ENCODE measurements at regions not wholly inside any gene's neighbourhood (a gene's known extent, or its start where the extent isn't known, plus 50 kb on each side); places are given as distances from the start of the nearest gene placed in this dataset.

GRCh38 chr5:4212071-4212739, 616.6 kb downstream of the IRX1 start:
- H3K9me3 ChIP-seq (ENCODE audit: control insufficient read depth, low read depth, low read length) = peaks cover 6% of the 10 kb centered on the region
- no peak overlapping the region for H3K27ac ChIP-seq (ENCODE audit: low read length)
- H3K4me3 ChIP-seq (ENCODE audit: low read length) = no peak overlapping the region
- no peak for DNase-seq
- H3K4me1 ChIP-seq (ENCODE audit: control insufficient read depth, insufficient read depth, low read length) = no peaks in the 10 kb centered on the region
- 70% methylated on average over 2 of the region's 9 CpGs for WGBS (ENCODE audit: insufficient coverage, low lambda C conversion rate)
- H3K27me3 ChIP-seq (ENCODE audit: control insufficient read depth, insufficient read depth, low read length) = no peaks in the 10 kb centered on the region
- H3K36me3 ChIP-seq (ENCODE audit: control insufficient read depth, insufficient read depth, low read length) = no peaks in the 10 kb centered on the region

GRCh38 chr5:4212981-4213819, 617.6 kb downstream of the IRX1 start:
- H3K36me3 ChIP-seq (ENCODE audit: control insufficient read depth, insufficient read depth, low read length) = no peaks in the 10 kb centered on the region
- no peak overlapping the region for H3K27ac ChIP-seq (ENCODE audit: low read length)
- 60% methylated on average over 1 of the region's 9 CpGs for WGBS (ENCODE audit: insufficient coverage, low lambda C conversion rate)
- H3K27me3 ChIP-seq (ENCODE audit: control insufficient read depth, insufficient read depth, low read length) = no peaks in the 10 kb centered on the region
- no peak for DNase-seq
- no peaks in the 10 kb centered on the region for H3K4me1 ChIP-seq (ENCODE audit: control insufficient read depth, insufficient read depth, low read length)
- H3K4me3 ChIP-seq (ENCODE audit: low read length) = no peak overlapping the region
- peaks cover 3% of the 10 kb centered on the region for H3K9me3 ChIP-seq (ENCODE audit: control insufficient read depth, low read depth, low read length)

GRCh38 chr5:4215143-4215542, 619.5 kb downstream of the IRX1 start:
- Histone ChIP-seq H3K27me3 (ENCODE audit: control insufficient read depth, insufficient read depth, low read length) (no peaks in the 10 kb centered on the region), H3K36me3 (ENCODE audit: control insufficient read depth, insufficient read depth, low read length) (no peaks in the 10 kb centered on the region), H3K4me3 (ENCODE audit: low read length) (no peak overlapping the region), H3K27ac (ENCODE audit: low read length) (no peak overlapping the region), H3K9me3 (ENCODE audit: control insufficient read depth, low read depth, low read length) (no peaks in the 10 kb centered on the region), H3K4me1 (ENCODE audit: control insufficient read depth, insufficient read depth, low read length) (no peaks in the 10 kb centered on the region)
- no peak for DNase-seq

GRCh38 chr5:4216142-4216541, 620.5 kb downstream of the IRX1 start:
- no peaks in the 10 kb centered on the region for H3K4me1 ChIP-seq (ENCODE audit: control insufficient read depth, insufficient read depth, low read length)
- no peak overlapping the region for H3K4me3 ChIP-seq (ENCODE audit: low read length)
- no CpG with 5 or more reads among the region's 3 CpGs for WGBS (ENCODE audit: insufficient coverage, low lambda C conversion rate)
- H3K27me3 ChIP-seq (ENCODE audit: control insufficient read depth, insufficient read depth, low read length) = no peaks in the 10 kb centered on the region
- no peaks in the 10 kb centered on the region for H3K9me3 ChIP-seq (ENCODE audit: control insufficient read depth, low read depth, low read length)
- no peaks in the 10 kb centered on the region for H3K36me3 ChIP-seq (ENCODE audit: control insufficient read depth, insufficient read depth, low read length)
- no peak overlapping the region for H3K27ac ChIP-seq (ENCODE audit: low read length)
- no peak for DNase-seq

- Histone ChIP-seq H3K27me3 (ENCODE audit: control insufficient read depth, insufficient read depth, low read length) (no peaks in the 10 kb centered on the region), H3K4me3 (ENCODE audit: low read length) (no peak overlapping the region), H3K4me1 (ENCODE audit: control insufficient read depth, insufficient read depth, low read length) (no peaks in the 10 kb centered on the region), H3K36me3 (ENCODE audit: control insufficient read depth, insufficient read depth, low read length) (no peaks in the 10 kb centered on the region), H3K9me3 (ENCODE audit: control insufficient read depth, low read depth, low read length) (no peaks in the 10 kb centered on the region), H3K27ac (ENCODE audit: low read length) (no peak overlapping the region)
- no peak for DNase-seq
- WGBS (ENCODE audit: insufficient coverage, low lambda C conversion rate) = no CpG with 5 or more reads among the region's 7 CpGs
Observed at GRCh38 chr5:4220016-4220415, 624.4 kb downstream of the IRX1 start.

GRCh38 chr5:4221048-4221447, 625.4 kb downstream of the IRX1 start:
- no peak for DNase-seq
- no peak overlapping the region for H3K27ac ChIP-seq (ENCODE audit: low read length)
- no peaks in the 10 kb centered on the region for H3K27me3 ChIP-seq (ENCODE audit: control insufficient read depth, insufficient read depth, low read length)
- no peaks in the 10 kb centered on the region for H3K36me3 ChIP-seq (ENCODE audit: control insufficient read depth, insufficient read depth, low read length)
- no peak overlapping the region for H3K4me3 ChIP-seq (ENCODE audit: low read length)
- no CpG with 5 or more reads among the region's 8 CpGs for WGBS (ENCODE audit: insufficient coverage, low lambda C conversion rate)
- no peaks in the 10 kb centered on the region for H3K4me1 ChIP-seq (ENCODE audit: control insufficient read depth, insufficient read depth, low read length)
- H3K9me3 ChIP-seq (ENCODE audit: control insufficient read depth, low read depth, low read length) = no peaks in the 10 kb centered on the region

GRCh38 chr5:4222147-4222546, 626.5 kb downstream of the IRX1 start:
- Histone ChIP-seq H3K27ac (ENCODE audit: low read length) (no peak overlapping the region), H3K4me3 (ENCODE audit: low read length) (no peak overlapping the region), H3K36me3 (ENCODE audit: control insufficient read depth, insufficient read depth, low read length) (no peaks in the 10 kb centered on the region), H3K4me1 (ENCODE audit: control insufficient read depth, insufficient read depth, low read length) (no peaks in the 10 kb centered on the region), H3K9me3 (ENCODE audit: control insufficient read depth, low read depth, low read length) (no peaks in the 10 kb centered on the region), H3K27me3 (ENCODE audit: control insufficient read depth, insufficient read depth, low read length) (no peaks in the 10 kb centered on the region)
- 60% methylated on average over 1 of the region's 6 CpGs for WGBS (ENCODE audit: insufficient coverage, low lambda C conversion rate)
- no peak for DNase-seq

GRCh38 chr5:4222821-4223220, 627.2 kb downstream of the IRX1 start:
- DNase-seq = no peak
- Histone ChIP-seq H3K27ac (ENCODE audit: low read length) (no peak overlapping the region), H3K4me1 (ENCODE audit: control insufficient read depth, insufficient read depth, low read length) (no peaks in the 10 kb centered on the region), H3K27me3 (ENCODE audit: control insufficient read depth, insufficient read depth, low read length) (no peaks in the 10 kb centered on the region), H3K4me3 (ENCODE audit: low read length) (no peak overlapping the region), H3K9me3 (ENCODE audit: control insufficient read depth, low read depth, low read length) (no peaks in the 10 kb centered on the region), H3K36me3 (ENCODE audit: control insufficient read depth, insufficient read depth, low read length) (no peaks in the 10 kb centered on the region)
- 89% methylated on average over 5 of the region's 15 CpGs for WGBS (ENCODE audit: insufficient coverage, low lambda C conversion rate)

- no peaks in the 10 kb centered on the region for H3K36me3 ChIP-seq (ENCODE audit: control insufficient read depth, insufficient read depth, low read length)
- no peak for DNase-seq
- H3K4me1 ChIP-seq (ENCODE audit: control insufficient read depth, insufficient read depth, low read length) = no peaks in the 10 kb centered on the region
- no peaks in the 10 kb centered on the region for H3K9me3 ChIP-seq (ENCODE audit: control insufficient read depth, low read depth, low read length)
- 50% methylated on average over 1 of the region's 5 CpGs for WGBS (ENCODE audit: insufficient coverage, low lambda C conversion rate)
- no peak overlapping the region for H3K4me3 ChIP-seq (ENCODE audit: low read length)
- H3K27me3 ChIP-seq (ENCODE audit: control insufficient read depth, insufficient read depth, low read length) = no peaks in the 10 kb centered on the region
- H3K27ac ChIP-seq (ENCODE audit: low read length) = no peak overlapping the region
Observed at GRCh38 chr5:4225741-4226140, 630.1 kb downstream of the IRX1 start.

GRCh38 chr5:4226565-4226964, 630.9 kb downstream of the IRX1 start:
- 100% methylated on average over 1 of the region's 5 CpGs for WGBS (ENCODE audit: insufficient coverage, low lambda C conversion rate)
- peaks cover under 1% of the 10 kb centered on the region for H3K27me3 ChIP-seq (ENCODE audit: control insufficient read depth, insufficient read depth, low read length)
- DNase-seq = no peak
- no peak overlapping the region for H3K4me3 ChIP-seq (ENCODE audit: low read length)
- no peaks in the 10 kb centered on the region for H3K36me3 ChIP-seq (ENCODE audit: control insufficient read depth, insufficient read depth, low read length)
- H3K4me1 ChIP-seq (ENCODE audit: control insufficient read depth, insufficient read depth, low read length) = no peaks in the 10 kb centered on the region
- H3K27ac ChIP-seq (ENCODE audit: low read length) = no peak overlapping the region
- no peaks in the 10 kb centered on the region for H3K9me3 ChIP-seq (ENCODE audit: control insufficient read depth, low read depth, low read length)

- 100% methylated on average over 1 of the region's 6 CpGs for WGBS (ENCODE audit: insufficient coverage, low lambda C conversion rate)
- Histone ChIP-seq H3K27ac (ENCODE audit: low read length) (no peak overlapping the region), H3K9me3 (ENCODE audit: control insufficient read depth, low read depth, low read length) (no peaks in the 10 kb centered on the region), H3K27me3 (ENCODE audit: control insufficient read depth, insufficient read depth, low read length) (peaks cover 2% of the 10 kb centered on the region), H3K36me3 (ENCODE audit: control insufficient read depth, insufficient read depth, low read length) (no peaks in the 10 kb centered on the region), H3K4me3 (ENCODE audit: low read length) (no peak overlapping the region), H3K4me1 (ENCODE audit: control insufficient read depth, insufficient read depth, low read length) (no peaks in the 10 kb centered on the region)
- DNase-seq = no peak
Observed at GRCh38 chr5:4228708-4229107, 633.1 kb downstream of the IRX1 start.
